Left colon (tissue), 2 donors: ENCODE measurements at regions not wholly inside any gene's neighbourhood (a gene's known extent, or its start where the extent isn't known, plus 50 kb on each side); places are given as distances from the start of the nearest gene placed in this dataset.
A peak's percentile ranks its signal among the peaks of the same experiment; 100 is the strongest.
"Not testable (repeated sequence)": the region's sequence is repeated elsewhere in the genome, so short reads cannot be mapped to it uniquely, and the experiment has no call there.

Experiments used
- ATAC-seq: fragments of 200-7000 bp; cut with Tn5 transposase; one replicate; pipeline ENCODE4 v1.9.1; 2020; ENCODE audit warnings: mild to moderate bottlenecking, moderate library complexity
- DNase-seq, 2 donors: peaks; one replicate each; pipeline ENCODE4 v3.0.0-alpha.2; 2020
- intact Hi-C, 2 donors: fragments of 100-400 bp; cut with DNase I in 1 of 2; cut with micrococcal nuclease in 1 of 2; formaldehyde crosslinking; loops; one replicate each; pipeline versions ENCODE4 v1.11.2 to v1.14.0; 2022; cut with DNase I, micrococcal nuclease
- donor health status: DM: no; HTN: no; CAD: no.
- donor health status: DM: yes; HTN: yes; CAD: no.

DNA sequence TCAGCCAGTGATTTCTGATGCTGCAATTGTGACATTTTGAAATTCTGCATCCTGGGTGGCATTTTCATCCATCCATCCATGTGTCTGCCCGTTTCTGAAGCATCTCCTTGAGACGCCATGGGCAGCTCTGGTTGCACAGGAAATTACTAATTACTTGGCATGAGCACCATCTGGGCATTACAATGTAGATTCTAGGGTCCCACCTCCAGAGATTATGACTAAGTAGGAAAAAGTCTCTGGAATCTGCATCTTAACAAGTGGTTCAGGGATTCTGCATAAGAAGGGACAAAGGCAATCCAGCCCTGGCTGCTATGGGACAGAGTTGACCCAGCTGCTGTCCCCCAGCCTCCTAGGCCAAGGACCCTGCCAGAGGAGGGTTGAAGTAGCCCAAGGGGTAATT, 65.3 kb downstream of the CUZD1 start:
- intact Hi-C loops = no loop called here
- no peak for ATAC-seq
- DNase-seq = no peak

DNA sequence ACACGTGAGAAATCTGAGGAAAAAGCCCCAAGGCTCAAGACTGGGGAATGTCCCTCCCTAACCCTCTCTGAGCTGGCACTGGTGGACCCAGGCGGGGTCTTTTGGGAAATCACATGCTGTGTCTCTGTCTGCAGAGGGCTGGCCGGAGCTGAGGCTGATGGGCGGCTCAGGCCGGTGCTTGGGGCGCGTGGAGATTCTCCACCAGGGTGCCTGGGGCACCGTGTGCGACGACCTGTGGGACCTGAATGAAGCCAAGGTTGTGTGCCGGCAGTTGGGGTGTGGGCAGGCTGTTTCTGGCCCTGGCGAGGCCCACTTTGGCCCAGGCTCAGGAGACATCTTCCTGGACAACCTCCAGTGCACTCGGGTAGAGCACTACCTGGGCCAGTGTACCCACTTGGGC, 65.7 kb downstream of the CUZD1 start:
- DNase-seq = no peak
- intact Hi-C loops = no loop called here
- ATAC-seq = no peak

- no peak for ATAC-seq
Measured at GRCh38 chr10:122777515-122778059, 68.1 kb downstream of the CUZD1 start.

DNA sequence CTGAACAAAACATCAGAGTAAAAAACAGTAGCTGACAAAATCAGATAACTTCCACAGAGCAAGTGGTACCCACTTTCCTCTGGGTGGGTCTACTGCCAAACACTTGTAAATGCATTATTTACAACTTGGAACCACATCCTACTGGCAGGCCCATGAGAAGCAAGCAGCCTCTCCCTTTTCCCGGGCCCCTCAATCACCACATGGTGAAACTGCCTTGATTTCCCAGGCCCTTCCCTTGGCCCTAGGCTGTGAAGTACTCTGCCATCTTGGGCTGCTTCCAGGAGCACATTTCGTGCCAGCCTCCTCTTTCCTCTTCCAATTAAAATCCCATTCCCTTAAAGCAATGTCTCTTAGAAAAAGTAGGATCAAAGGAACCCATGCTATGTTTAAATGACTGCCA, 71.4 kb downstream of the CUZD1 start:
- DNase-seq (no peak), ATAC-seq (no peak)
- intact Hi-C loops = no loop called here

More at GRCh38 chr10:122777515-122778059, 68.1 kb downstream of the CUZD1 start:
- intact Hi-C loops = no loop called here
- DNase-seq = no peak

- not testable (repeated sequence) for ATAC-seq, DNase-seq
Measured at GRCh38 chr10:122771404-122771803, 71.8 kb upstream of the C10orf120 start.

DNA sequence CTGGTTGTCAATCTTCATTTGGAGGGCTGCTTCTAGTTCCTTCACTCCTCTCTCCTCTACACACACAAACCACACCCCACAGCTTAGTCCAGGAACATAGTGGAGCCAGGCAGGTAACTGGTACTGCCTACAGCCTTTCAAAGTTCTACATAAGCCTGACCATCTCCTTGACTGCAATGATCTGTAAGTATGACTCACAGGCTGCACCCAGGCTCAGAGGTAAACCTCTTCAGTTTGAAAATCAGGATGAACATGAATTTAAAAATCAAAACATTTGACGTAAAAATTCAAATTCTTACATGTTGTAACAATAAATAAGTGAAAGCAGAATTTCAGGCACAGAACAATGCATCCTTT, 68.7 kb upstream of the C10orf120 start:
- no peak for DNase-seq
- no peak for ATAC-seq
- intact Hi-C loops = no loop called here

More at GRCh38 chr10:122771404-122771803, 71.8 kb upstream of the C10orf120 start:
- intact Hi-C loops = not testable (repeated sequence)

GRCh38 chr10:122767621-122768388, 68.2 kb upstream of the C10orf120 start:
- ATAC-seq (peak; percentile 52), DNase-seq (no peak)
- intact Hi-C loops = no loop called here

- DNase-seq (no peak), ATAC-seq (no peak)
- intact Hi-C loops = no loop called here
Measured at GRCh38 chr10:122765412-122765811, 65.8 kb upstream of the C10orf120 start.

DNA sequence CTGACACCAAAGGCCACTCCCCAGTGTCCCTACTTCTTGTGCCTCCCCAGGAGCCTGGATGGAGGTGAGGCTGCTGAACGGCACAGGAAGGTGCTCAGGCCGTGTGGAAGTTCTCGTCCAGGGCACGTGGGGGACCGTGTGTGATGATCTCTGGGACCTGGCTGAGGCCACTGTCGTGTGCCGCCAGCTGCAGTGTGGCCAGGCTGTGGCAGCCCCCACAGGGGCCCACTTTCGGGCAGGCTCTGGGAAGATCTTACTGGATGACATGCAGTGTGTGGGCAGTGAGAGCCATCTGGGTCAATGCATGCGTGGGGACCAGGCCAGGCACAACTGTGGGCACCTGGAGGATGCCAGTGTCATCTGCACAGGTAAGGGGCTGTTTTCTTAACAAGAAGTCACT, 57.0 kb upstream of the C10orf120 start:
- DNase-seq (no peak), ATAC-seq (no peak)
- intact Hi-C loops = no loop called here

DNA sequence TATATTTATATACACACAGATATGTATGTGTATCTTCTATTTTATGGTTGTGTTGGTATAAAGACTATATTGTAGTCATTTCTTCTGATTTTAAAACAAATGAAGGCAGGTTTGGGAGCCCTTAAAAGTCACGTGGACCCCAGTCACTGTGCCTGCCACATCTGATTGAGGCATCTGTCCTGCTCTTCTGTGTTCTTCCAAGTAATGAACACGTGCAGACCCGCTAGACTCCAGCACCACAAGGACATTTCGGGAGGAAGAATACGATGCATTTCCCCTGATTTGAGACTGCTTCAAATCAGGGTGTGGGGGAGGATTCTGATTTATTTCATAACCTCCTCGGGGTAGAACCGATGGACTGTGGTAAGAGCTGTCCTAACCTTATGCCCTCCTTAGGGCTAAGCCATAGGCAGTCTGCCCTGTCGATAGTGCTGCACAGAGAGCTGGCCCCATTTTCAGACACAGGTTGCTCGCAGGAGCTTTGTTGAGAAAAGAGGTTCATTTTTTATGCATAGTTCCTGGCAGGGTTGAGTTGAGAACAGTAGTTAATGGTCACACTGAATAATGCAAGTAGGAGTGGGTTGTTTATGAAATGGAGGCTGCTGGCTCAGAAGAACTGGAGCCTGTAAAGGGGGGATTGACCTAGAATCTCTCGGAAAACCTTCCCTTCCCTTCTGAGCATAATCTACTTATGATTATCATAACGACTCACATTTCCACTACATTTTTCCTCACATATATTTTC, 55.0 kb upstream of the C10orf120 start:
- no peak for ATAC-seq
- intact Hi-C loops = no loop called here
- no peak for DNase-seq

DNA sequence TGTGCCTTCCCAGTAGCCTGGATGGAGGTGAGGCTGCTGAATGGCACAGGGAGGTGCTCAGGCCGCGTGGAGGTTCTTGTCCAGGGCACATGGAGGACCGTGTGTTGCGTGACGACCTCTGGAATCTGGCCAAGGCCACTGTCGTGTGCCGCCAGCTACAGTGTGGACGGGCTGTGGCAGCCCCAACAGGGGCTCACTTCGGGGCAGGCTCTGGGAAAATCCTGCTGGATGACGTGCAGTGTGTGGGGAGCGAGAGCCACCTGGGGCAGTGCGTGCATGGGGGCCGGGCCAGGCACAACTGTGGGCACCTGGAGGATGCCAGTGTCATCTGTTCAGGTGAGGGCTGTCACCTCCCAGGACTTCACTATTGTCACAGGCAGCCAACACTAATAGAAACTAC, 50.2 kb upstream of the C10orf120 start:
- DNase-seq (no peak), ATAC-seq (no peak)
- intact Hi-C loops = no loop called here
